ENCODE measurements at regions not wholly inside any gene's neighbourhood (a gene's known extent, or its start where the extent isn't known, plus 50 kb on each side); places are given as distances from the start of the nearest gene placed in this dataset.
A peak's percentile ranks its signal among the peaks of the same experiment; 100 is the strongest.

- no peaks in the 10 kb centered on the region for H3K27me3 ChIP-seq (replicated peaks in 1 of 2; ENCODE audit: control insufficient read depth in 2 of 2, insufficient read depth in 2 of 2, low read length in 1 of 2)
- WGBS (ENCODE audit: insufficient coverage, insufficient replicate concordance, low lambda C conversion rate, missing lambda C conversion rate) = 46% methylated on average over 9 of the region's 9 CpGs
- in situ Hi-C loops (cut with MboI) (no loop called here), intact Hi-C loops (cut with micrococcal nuclease; ENCODE audit: unreplicated experiment) (no loop called here)
- ChIA-PET SMC1A (ENCODE audit: uncharacterized antibody, unreplicated experiment) (no interaction called here), CTCF (interaction anchor here (1.0 kb wide), 1 partner anchor 76 kb away, joined by 3 read pairs; no protein-coding TSS in a partner anchor), RAD21 (ENCODE audit: unreplicated experiment) (no interaction called here), POLR2A (no interaction called here)
- H3K9me3 ChIP-seq (replicated peaks; ENCODE audit: control insufficient read depth, insufficient read depth, low read length) = no peaks in the 10 kb centered on the region; the same call in 2 of the 3 replicates
- DNase-seq (ENCODE audit: low read depth, low spot score) (no peak), ATAC-seq (no peak), FAIRE-seq (no peak)
- no peak overlapping the region for H3K4me2 ChIP-seq (ENCODE audit: control insufficient read depth, insufficient read depth)
- H3K9ac ChIP-seq (ENCODE audit: control insufficient read depth, insufficient read depth, low read length) = no peak overlapping the region
- no peaks in the 10 kb centered on the region for H4K20me1 ChIP-seq (ENCODE audit: control insufficient read depth, insufficient read depth)
- no peaks in the 10 kb centered on the region for H3K36me3 ChIP-seq (ENCODE audit: control insufficient read depth in 2 of 2, insufficient read depth in 2 of 2, low read length in 1 of 2)
- H3K27ac ChIP-seq (ENCODE audit: control insufficient read depth, insufficient read depth) = no peak overlapping the region
- H2AFZ ChIP-seq (ENCODE audit: control insufficient read depth, low read depth, low read length) = no peak overlapping the region
- no peaks in the 10 kb centered on the region for H3K4me1 ChIP-seq (ENCODE audit: control insufficient read depth, insufficient read depth, low read length)
- TF ChIP-seq ZBTB40 (IDR thresholded peaks at IDR 0.05; ENCODE audit: borderline replicate concordance) (peak; percentile 72), RELA (IDR thresholded peaks at IDR 0.05; ENCODE audit: borderline replicate concordance, partially characterized antibody) (no peak), REST (IDR thresholded peaks at IDR 0.05; ENCODE audit: low read depth, low read length) (no peak), SMAD1 (IDR thresholded peaks at IDR 0.05; ENCODE audit: low read depth, partially characterized antibody) (no peak), BRCA1 (IDR thresholded peaks at IDR 0.05; ENCODE audit: low read depth, low read length) (no peak), CREB1 (IDR thresholded peaks at IDR 0.05; ENCODE audit: low read depth) (no peak), FOS (IDR thresholded peaks at IDR 0.05; ENCODE audit: borderline replicate concordance, extremely low read depth, insufficient read length) (no peak), POLR2A (IDR thresholded peaks at IDR 0.05; ENCODE audit: low read depth, low read length) (no peak)
- H3K79me2 ChIP-seq (ENCODE audit: control insufficient read depth, insufficient read depth, low read length) = no peaks in the 10 kb centered on the region
- no TSS peak for BruUV-seq (replicated peaks)
- no peak overlapping the region for H3K4me3 ChIP-seq
Measured at GRCh38 chr17:68801335-68802247, 153.6 kb downstream of the ABCA8 start.
